ENCODE measurements at regions not wholly inside any gene's neighbourhood (a gene's known extent, or its start where the extent isn't known, plus 50 kb on each side); places are given as distances from the start of the nearest gene placed in this dataset.

GRCh38 chr10:128851281-128851680 lies 615.8 kb upstream of the MGMT start:
- no peak for DNase-seq (ENCODE audit: low read depth in 2 of 2)

- no peak for DNase-seq (ENCODE audit: low read depth in 2 of 2)
Measured at GRCh38 chr10:128851726-128852125, 615.3 kb upstream of the MGMT start.

- DNase-seq (ENCODE audit: low read depth in 2 of 2): no peak
Measured at GRCh38 chr10:128852449-128852848, 614.6 kb upstream of the MGMT start.

GRCh38 chr10:128852902-128853301 lies 614.1 kb upstream of the MGMT start:
- DNase-seq (ENCODE audit: low read depth in 2 of 2): no peak

- DNase-seq (ENCODE audit: low read depth in 2 of 2): no peak
Measured at GRCh38 chr10:128853537-128853936, 613.5 kb upstream of the MGMT start.

GRCh38 chr10:128854204-128854603 lies 612.8 kb upstream of the MGMT start:
- DNase-seq (ENCODE audit: low read depth in 2 of 2): no peak

GRCh38 chr10:128854963-128855362 lies 612.1 kb upstream of the MGMT start:
- DNase-seq (ENCODE audit: low read depth in 2 of 2): no peak

- DNase-seq (ENCODE audit: low read depth in 2 of 2): no peak
Measured at GRCh38 chr10:128855618-128856428, 611.2 kb upstream of the MGMT start.

- no peak for DNase-seq (ENCODE audit: low read depth in 2 of 2)
Measured at GRCh38 chr10:128859738-128860386, 607.2 kb upstream of the MGMT start.

- no peak for DNase-seq (ENCODE audit: low read depth in 2 of 2)
Measured at GRCh38 chr10:128860574-128860973, 606.5 kb upstream of the MGMT start.

- DNase-seq (ENCODE audit: low read depth in 2 of 2): no peak
Measured at GRCh38 chr10:128861018-128861901, 605.8 kb upstream of the MGMT start.

- no peak for DNase-seq (ENCODE audit: low read depth in 2 of 2)
Measured at GRCh38 chr10:128863411-128863810, 603.6 kb upstream of the MGMT start.

GRCh38 chr10:128863823-128864405 lies 603.1 kb upstream of the MGMT start:
- no peak for DNase-seq (ENCODE audit: low read depth in 2 of 2)

GRCh38 chr10:128864554-128865295 lies 602.3 kb upstream of the MGMT start:
- no peak for DNase-seq (ENCODE audit: low read depth in 2 of 2)

GRCh38 chr10:128865436-128866195 lies 601.4 kb upstream of the MGMT start:
- no peak for DNase-seq (ENCODE audit: low read depth in 2 of 2)

- no peak for DNase-seq (ENCODE audit: low read depth in 2 of 2)
Measured at GRCh38 chr10:128866551-128866950, 600.5 kb upstream of the MGMT start.

- DNase-seq (ENCODE audit: low read depth in 2 of 2): no peak
Measured at GRCh38 chr10:128867210-128867609, 599.8 kb upstream of the MGMT start.

GRCh38 chr10:128867819-128868218 lies 599.2 kb upstream of the MGMT start:
- DNase-seq (ENCODE audit: low read depth in 2 of 2): no peak

- no peak for DNase-seq (ENCODE audit: low read depth in 2 of 2)
Measured at GRCh38 chr10:128868481-128868880, 598.6 kb upstream of the MGMT start.

GRCh38 chr10:128869101-128869749 lies 597.8 kb upstream of the MGMT start:
- no peak for DNase-seq (ENCODE audit: low read depth in 2 of 2)
